ENCODE measurements at regions not wholly inside any gene's neighbourhood (a gene's known extent, or its start where the extent isn't known, plus 50 kb on each side); places are given as distances from the start of the nearest gene placed in this dataset.

DNA sequence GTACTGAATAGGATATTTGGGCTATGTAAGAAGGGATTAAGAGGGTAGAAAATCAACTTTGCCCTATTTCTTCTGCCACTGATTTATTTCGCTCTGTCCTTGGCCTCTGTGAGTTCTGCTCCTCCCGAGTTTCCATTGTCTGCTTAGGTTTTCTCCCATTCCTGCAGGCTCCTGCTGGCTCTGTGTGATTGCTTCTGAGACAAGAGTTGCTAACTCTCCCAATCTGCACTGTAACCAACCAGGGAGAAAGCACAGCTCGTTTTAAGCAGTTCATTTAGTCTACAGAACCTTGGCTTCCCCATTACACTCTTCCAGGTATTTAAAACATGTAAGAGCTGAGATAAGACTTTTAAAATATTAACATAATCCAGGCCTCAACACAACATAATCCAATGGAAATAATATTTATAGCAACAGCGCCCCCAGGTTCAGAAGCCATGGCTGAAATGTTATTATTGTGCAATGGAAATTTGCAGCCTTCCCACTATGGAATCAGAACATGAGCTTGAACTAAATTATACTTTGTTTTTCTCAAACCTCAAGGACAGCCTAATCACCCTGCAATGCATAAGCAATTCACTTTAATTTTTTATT is 203.5 kb downstream of the ERCC6L2 start:
- TF ChIP-seq, protein P1, sequence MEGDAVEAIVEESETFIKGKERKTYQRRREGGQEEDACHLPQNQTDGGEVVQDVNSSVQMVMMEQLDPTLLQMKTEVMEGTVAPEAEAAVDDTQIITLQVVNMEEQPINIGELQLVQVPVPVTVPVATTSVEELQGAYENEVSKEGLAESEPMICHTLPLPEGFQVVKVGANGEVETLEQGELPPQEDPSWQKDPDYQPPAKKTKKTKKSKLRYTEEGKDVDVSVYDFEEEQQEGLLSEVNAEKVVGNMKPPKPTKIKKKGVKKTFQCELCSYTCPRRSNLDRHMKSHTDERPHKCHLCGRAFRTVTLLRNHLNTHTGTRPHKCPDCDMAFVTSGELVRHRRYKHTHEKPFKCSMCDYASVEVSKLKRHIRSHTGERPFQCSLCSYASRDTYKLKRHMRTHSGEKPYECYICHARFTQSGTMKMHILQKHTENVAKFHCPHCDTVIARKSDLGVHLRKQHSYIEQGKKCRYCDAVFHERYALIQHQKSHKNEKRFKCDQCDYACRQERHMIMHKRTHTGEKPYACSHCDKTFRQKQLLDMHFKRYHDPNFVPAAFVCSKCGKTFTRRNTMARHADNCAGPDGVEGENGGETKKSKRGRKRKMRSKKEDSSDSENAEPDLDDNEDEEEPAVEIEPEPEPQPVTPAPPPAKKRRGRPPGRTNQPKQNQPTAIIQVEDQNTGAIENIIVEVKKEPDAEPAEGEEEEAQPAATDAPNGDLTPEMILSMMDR (conservative IDR thresholded peaks at IDR 0.05; ENCODE audit: low read depth in 2 of 2): peak in 1 of 2 experiments; percentile 19; a peak in 3 of 4 replicates
- TF ChIP-seq, protein P2, sequence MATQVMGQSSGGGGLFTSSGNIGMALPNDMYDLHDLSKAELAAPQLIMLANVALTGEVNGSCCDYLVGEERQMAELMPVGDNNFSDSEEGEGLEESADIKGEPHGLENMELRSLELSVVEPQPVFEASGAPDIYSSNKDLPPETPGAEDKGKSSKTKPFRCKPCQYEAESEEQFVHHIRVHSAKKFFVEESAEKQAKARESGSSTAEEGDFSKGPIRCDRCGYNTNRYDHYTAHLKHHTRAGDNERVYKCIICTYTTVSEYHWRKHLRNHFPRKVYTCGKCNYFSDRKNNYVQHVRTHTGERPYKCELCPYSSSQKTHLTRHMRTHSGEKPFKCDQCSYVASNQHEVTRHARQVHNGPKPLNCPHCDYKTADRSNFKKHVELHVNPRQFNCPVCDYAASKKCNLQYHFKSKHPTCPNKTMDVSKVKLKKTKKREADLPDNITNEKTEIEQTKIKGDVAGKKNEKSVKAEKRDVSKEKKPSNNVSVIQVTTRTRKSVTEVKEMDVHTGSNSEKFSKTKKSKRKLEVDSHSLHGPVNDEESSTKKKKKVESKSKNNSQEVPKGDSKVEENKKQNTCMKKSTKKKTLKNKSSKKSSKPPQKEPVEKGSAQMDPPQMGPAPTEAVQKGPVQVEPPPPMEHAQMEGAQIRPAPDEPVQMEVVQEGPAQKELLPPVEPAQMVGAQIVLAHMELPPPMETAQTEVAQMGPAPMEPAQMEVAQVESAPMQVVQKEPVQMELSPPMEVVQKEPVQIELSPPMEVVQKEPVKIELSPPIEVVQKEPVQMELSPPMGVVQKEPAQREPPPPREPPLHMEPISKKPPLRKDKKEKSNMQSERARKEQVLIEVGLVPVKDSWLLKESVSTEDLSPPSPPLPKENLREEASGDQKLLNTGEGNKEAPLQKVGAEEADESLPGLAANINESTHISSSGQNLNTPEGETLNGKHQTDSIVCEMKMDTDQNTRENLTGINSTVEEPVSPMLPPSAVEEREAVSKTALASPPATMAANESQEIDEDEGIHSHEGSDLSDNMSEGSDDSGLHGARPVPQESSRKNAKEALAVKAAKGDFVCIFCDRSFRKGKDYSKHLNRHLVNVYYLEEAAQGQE (IDR thresholded peaks at IDR 0.05; ENCODE audit: unreplicated experiment): no peak
- TF ChIP-seq CREB1 (CRISPR knock-in tag; IDR thresholded peaks at IDR 0.05; ENCODE audit: low read depth) (no peak), POLR2AphosphoS5 (IDR thresholded peaks at IDR 0.05; ENCODE audit: low read depth) (no peak), STAT1 (IDR thresholded peaks at IDR 0.05; ENCODE audit: unreplicated experiment) (no peak), EZH2phosphoT487 (IDR thresholded peaks at IDR 0.05; ENCODE audit: unreplicated experiment) (no peak), EZH2 (IDR thresholded peaks at IDR 0.05; ENCODE audit: low read depth, unreplicated experiment) (no peak)
